T-cell (primary cell): ENCODE measurements at regions not wholly inside any gene's neighbourhood (a gene's known extent, or its start where the extent isn't known, plus 50 kb on each side); places are given as distances from the start of the nearest gene placed in this dataset.

Experiments
- ATAC-seq, 4 experiments: fragments of 200-7000 bp in 3 of 4; fragments of 150-1000 bp in 1 of 4; cut with Tn5 transposase; replicated peaks in 1 of 4; 1 replicate in 3 of 4; 2 replicates in 1 of 4; pipeline ENCODE4 v1.10.0; 2021; ENCODE audit warnings: moderate library complexity in 3 of 4, mild to moderate bottlenecking in 2 of 4, moderate number of reproducible peaks in 1 of 4
- CTCF ChIA-PET, 2 donors: fragments of 300-600 bp; sonication (Branson Sonifier 250); formaldehyde crosslinking; loops; one replicate each; lab custom pipeline; 2022; ENCODE audit warnings: antibody characterized with exemption in 2 of 2; lab: Charles Lee
- POLR2A ChIA-PET, 2 donors: fragments of 300-600 bp; sonication (Branson Sonifier 250); formaldehyde crosslinking; loops; one replicate each; lab custom pipeline; 2022; ENCODE audit warnings: antibody characterized with exemption in 2 of 2; lab: Charles Lee
- DNase-seq, 35 experiments: peaks; one replicate each; pipeline versions ENCODE4 v3.0.0 to v3.0.0-alpha.2; 2013 to 2023
- H3K27ac ChIP-seq: one replicate; pipeline ENCODE4 v1.5.1; 2013; ENCODE audit warnings: low read length
- H3K27me3 ChIP-seq, 2 experiments: replicated peaks in 1 of 2; 1 replicate in 1 of 2; 2 replicates in 1 of 2; pipeline versions ENCODE4 v1.6.1 to v1.7.0; 2013; ENCODE audit warnings: low read length in 1 of 2, mixed read lengths in 1 of 2; ENCODE audit not compliant: control insufficient read depth in 2 of 2, insufficient read depth in 2 of 2; ENCODE audit errors: extremely low read depth in 1 of 2
- H3K36me3 ChIP-seq, 2 donors: 1 replicate in 1 of 2; 2 replicates in 1 of 2; pipeline versions ENCODE4 v1.6.1 to v1.7.0; 2013; ENCODE audit warnings: low read length in 1 of 2; ENCODE audit not compliant: control insufficient read depth in 2 of 2, insufficient read depth in 1 of 2; ENCODE audit errors: extremely low read depth in 1 of 2
- H3K4me1 ChIP-seq, 2 experiments: 1 replicate in 1 of 2; 2 replicates in 1 of 2; pipeline versions ENCODE4 v1.6.1 to v1.7.0; 2013; ENCODE audit warnings: low read length in 2 of 2, mixed read lengths in 1 of 2; ENCODE audit not compliant: insufficient read depth in 2 of 2, control insufficient read depth in 1 of 2; ENCODE audit errors: extremely low read depth in 1 of 2
- H3K4me3 ChIP-seq, 2 donors: 1 replicate in 1 of 2; 2 replicates in 1 of 2; pipeline versions ENCODE4 v1.5.1 to v1.7.0; 2013; ENCODE audit warnings: mild to moderate bottlenecking in 2 of 2, low read length in 1 of 2, moderate library complexity in 1 of 2; ENCODE audit not compliant: control insufficient read depth in 1 of 2; ENCODE audit errors: extremely low read depth in 1 of 2
- H3K9me3 ChIP-seq: 2 replicates; pipeline ENCODE4 v1.7.0; 2013
- H3K27ac Mint-ChIP-seq, 2 donors: one replicate each; pipeline ENCODE4 v1.8.0; 2020 to 2021; ENCODE audit warnings: mild to moderate bottlenecking in 2 of 2, mixed read lengths in 2 of 2
- H3K27me3 Mint-ChIP-seq, 2 donors: one replicate each; pipeline ENCODE4 v1.8.0; 2021 to 2022; ENCODE audit warnings: mixed read lengths in 2 of 2
- H3K36me3 Mint-ChIP-seq: one replicate; pipeline ENCODE4 v1.8.0; 2021; ENCODE audit warnings: mixed read lengths
- H3K4me1 Mint-ChIP-seq, 3 donors: one replicate each; pipeline ENCODE4 v1.8.0; 2020 to 2022; ENCODE audit warnings: mixed read lengths in 3 of 3, mild to moderate bottlenecking in 1 of 3
- H3K4me3 Mint-ChIP-seq, 3 donors: one replicate each; pipeline ENCODE4 v1.8.0; 2020 to 2022; ENCODE audit warnings: mild to moderate bottlenecking in 3 of 3, mixed read lengths in 3 of 3, moderate library complexity in 3 of 3
- H3K9me3 Mint-ChIP-seq, 3 donors: one replicate each; pipeline ENCODE4 v1.8.0; 2020 to 2022; ENCODE audit warnings: mixed read lengths in 3 of 3
- WGBS: methylation state at CpG from one replicate; pipeline ENCODE4 v1.1.5; 2013; ENCODE audit warnings: missing lambda C conversion rate; ENCODE audit not compliant: insufficient coverage; 5-methylcytosine and 5-hydroxymethylcytosine counted together

- Histone ChIP-seq H3K27me3 (peaks cover 0 to 15% of the 10 kb centered on the region in 2 experiments), H3K9me3 (no peaks in the 10 kb centered on the region), H3K4me1 (no peaks in the 10 kb centered on the region), H3K4me3 (no peak overlapping the region), H3K27ac (no peak overlapping the region), H3K36me3 (no peaks in the 10 kb centered on the region)
- Mint-ChIP-seq H3K27me3 (peaks cover 47 to 53% of the 10 kb centered on the region in 2 donors), H3K9me3 (no peaks in the 10 kb centered on the region), H3K27ac (no peak overlapping the region), H3K4me3 (no peak overlapping the region), H3K36me3 (peaks cover 4% of the 10 kb centered on the region), H3K4me1 (no peaks in the 10 kb centered on the region)
- ChIA-PET POLR2A (no interaction called here), CTCF (no interaction called here)
- ATAC-seq (no peak), DNase-seq (no peak)
- 100% methylated on average over 1 of the region's 6 CpGs for WGBS
Observed at GRCh38 chr15:91733661-91734060, 119.8 kb upstream of the SLCO3A1 start.

GRCh38 chr15:91737151-91737818 is 116.2 kb upstream of the SLCO3A1 start:
- ChIA-PET POLR2A (interaction anchor here in 1 of 2 donors (0.5 kb wide), 1 partner anchor 47 kb away, joined by 6 read pairs; no protein-coding TSS in a partner anchor), CTCF (no interaction called here)
- Mint-ChIP-seq H3K27me3 (peaks cover 37 to 45% of the 10 kb centered on the region in 2 donors), H3K9me3 (no peaks in the 10 kb centered on the region), H3K4me3 (no peak overlapping the region), H3K36me3 (peaks cover 4% of the 10 kb centered on the region), H3K4me1 (no peaks in the 10 kb centered on the region), H3K27ac (no peak overlapping the region)
- Histone ChIP-seq H3K9me3 (no peaks in the 10 kb centered on the region), H3K27ac (no peak overlapping the region), H3K4me1 (no peaks in the 10 kb centered on the region), H3K27me3 (peaks cover 0 to 15% of the 10 kb centered on the region in 2 experiments), H3K36me3 (no peaks in the 10 kb centered on the region), H3K4me3 (no peak overlapping the region)
- 92% methylated on average over 4 of the region's 13 CpGs for WGBS
- no peak for DNase-seq
- ATAC-seq = no peak

GRCh38 chr15:91741986-91742385 is 111.5 kb upstream of the SLCO3A1 start:
- Histone ChIP-seq H3K27me3 (peaks cover 0 to 13% of the 10 kb centered on the region in 2 experiments), H3K9me3 (no peaks in the 10 kb centered on the region), H3K4me1 (no peaks in the 10 kb centered on the region), H3K4me3 (no peak overlapping the region), H3K27ac (no peak overlapping the region), H3K36me3 (no peaks in the 10 kb centered on the region)
- H3K27me3 Mint-ChIP-seq = peaks cover 25 to 34% of the 10 kb centered on the region in 2 donors
- no peaks in the 10 kb centered on the region for H3K4me1 Mint-ChIP-seq
- no peaks in the 10 kb centered on the region for H3K36me3 Mint-ChIP-seq
- no peak for ATAC-seq
- ChIA-PET CTCF (no interaction called here), POLR2A (no interaction called here)
- H3K27ac Mint-ChIP-seq = no peak overlapping the region
- DNase-seq = no peak
- no peaks in the 10 kb centered on the region for H3K9me3 Mint-ChIP-seq
- WGBS = no CpG with 5 or more reads among the region's 7 CpGs
- H3K4me3 Mint-ChIP-seq = no peak overlapping the region

- Mint-ChIP-seq H3K4me1 (no peaks in the 10 kb centered on the region), H3K4me3 (no peak overlapping the region), H3K36me3 (no peaks in the 10 kb centered on the region), H3K9me3 (no peaks in the 10 kb centered on the region), H3K27ac (no peak overlapping the region), H3K27me3 (peaks cover 0 to 15% of the 10 kb centered on the region in 2 donors)
- Histone ChIP-seq H3K9me3 (no peaks in the 10 kb centered on the region), H3K27ac (no peak overlapping the region), H3K27me3 (peaks cover 0 to 4% of the 10 kb centered on the region in 2 experiments), H3K4me1 (no peaks in the 10 kb centered on the region), H3K36me3 (no peaks in the 10 kb centered on the region), H3K4me3 (no peak overlapping the region)
- no CpG with 5 or more reads among the region's 2 CpGs for WGBS
- no peak for DNase-seq
- no peak for ATAC-seq
- CTCF ChIA-PET = interaction anchor here in 1 of 2 donors (0.6 kb wide), 1 partner anchor 373 kb away, joined by 3 read pairs; no protein-coding TSS in a partner anchor
- POLR2A ChIA-PET = no interaction called here
Observed at GRCh38 chr15:91751611-91752010, 101.9 kb upstream of the SLCO3A1 start.

- no peaks in the 10 kb centered on the region for H3K36me3 Mint-ChIP-seq
- no peak for DNase-seq
- no peak overlapping the region for H3K4me3 Mint-ChIP-seq
- Histone ChIP-seq H3K27me3 (peaks cover 0 to 4% of the 10 kb centered on the region in 2 experiments), H3K27ac (no peak overlapping the region), H3K4me3 (no peak overlapping the region), H3K4me1 (no peaks in the 10 kb centered on the region), H3K9me3 (no peaks in the 10 kb centered on the region), H3K36me3 (no peaks in the 10 kb centered on the region)
- peaks cover 0 to 15% of the 10 kb centered on the region in 2 donors for H3K27me3 Mint-ChIP-seq
- CTCF ChIA-PET = interaction anchor here in 1 of 2 donors (1.1 kb wide), 1 partner anchor 11 kb away, joined by 3 read pairs; no protein-coding TSS in a partner anchor
- no peaks in the 10 kb centered on the region for H3K4me1 Mint-ChIP-seq
- no peaks in the 10 kb centered on the region for H3K9me3 Mint-ChIP-seq
- 95% methylated on average over 3 of the region's 8 CpGs for WGBS
- ATAC-seq = no peak
- POLR2A ChIA-PET = no interaction called here
- H3K27ac Mint-ChIP-seq = no peak overlapping the region
Observed at GRCh38 chr15:91752081-91752785, 101.3 kb upstream of the SLCO3A1 start.

GRCh38 chr15:91759560-91759959 is 93.9 kb upstream of the SLCO3A1 start:
- Mint-ChIP-seq H3K9me3 (no peaks in the 10 kb centered on the region), H3K27ac (no peak overlapping the region), H3K4me3 (no peak overlapping the region), H3K4me1 (peaks cover 0 to 3% (median 0%) of the 10 kb centered on the region in 3 donors), H3K36me3 (no peaks in the 10 kb centered on the region), H3K27me3 (peaks cover 8% of the 10 kb centered on the region in 2 donors)
- Histone ChIP-seq H3K27me3 (peaks cover 0 to 7% of the 10 kb centered on the region in 2 experiments), H3K4me3 (no peak overlapping the region), H3K27ac (no peak overlapping the region), H3K9me3 (no peaks in the 10 kb centered on the region), H3K36me3 (no peaks in the 10 kb centered on the region), H3K4me1 (no peaks in the 10 kb centered on the region)
- ATAC-seq (no peak), DNase-seq (no peak)
- CTCF ChIA-PET = no interaction called here
- POLR2A ChIA-PET = no interaction called here
- WGBS = 100% methylated on average over 1 of the region's 2 CpGs
